ENCODE measurements at regions not wholly inside any gene's neighbourhood (a gene's known extent, or its start where the extent isn't known, plus 50 kb on each side); places are given as distances from the start of the nearest gene placed in this dataset.

DNA sequence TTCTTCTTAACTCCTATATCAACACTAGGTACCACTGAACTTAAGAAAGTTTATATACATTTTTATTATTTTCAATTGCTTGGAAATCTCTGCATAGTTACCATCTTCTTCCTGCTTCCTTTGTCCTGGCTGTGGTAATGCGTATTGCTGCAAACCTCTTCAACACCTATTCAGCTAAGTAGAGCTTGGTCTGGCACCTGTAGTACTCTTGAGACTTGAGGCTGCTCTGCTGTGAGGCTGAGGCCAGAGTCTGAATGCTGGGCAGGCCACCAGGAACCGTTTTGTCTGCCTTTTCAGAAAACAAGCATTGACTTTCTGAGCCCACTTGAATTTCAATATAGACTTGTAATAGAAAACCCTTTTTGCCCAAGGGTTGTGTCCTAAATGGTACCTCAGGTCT is 52.0 kb upstream of the RGS2 start:
- TF ChIP-seq, protein P1, sequence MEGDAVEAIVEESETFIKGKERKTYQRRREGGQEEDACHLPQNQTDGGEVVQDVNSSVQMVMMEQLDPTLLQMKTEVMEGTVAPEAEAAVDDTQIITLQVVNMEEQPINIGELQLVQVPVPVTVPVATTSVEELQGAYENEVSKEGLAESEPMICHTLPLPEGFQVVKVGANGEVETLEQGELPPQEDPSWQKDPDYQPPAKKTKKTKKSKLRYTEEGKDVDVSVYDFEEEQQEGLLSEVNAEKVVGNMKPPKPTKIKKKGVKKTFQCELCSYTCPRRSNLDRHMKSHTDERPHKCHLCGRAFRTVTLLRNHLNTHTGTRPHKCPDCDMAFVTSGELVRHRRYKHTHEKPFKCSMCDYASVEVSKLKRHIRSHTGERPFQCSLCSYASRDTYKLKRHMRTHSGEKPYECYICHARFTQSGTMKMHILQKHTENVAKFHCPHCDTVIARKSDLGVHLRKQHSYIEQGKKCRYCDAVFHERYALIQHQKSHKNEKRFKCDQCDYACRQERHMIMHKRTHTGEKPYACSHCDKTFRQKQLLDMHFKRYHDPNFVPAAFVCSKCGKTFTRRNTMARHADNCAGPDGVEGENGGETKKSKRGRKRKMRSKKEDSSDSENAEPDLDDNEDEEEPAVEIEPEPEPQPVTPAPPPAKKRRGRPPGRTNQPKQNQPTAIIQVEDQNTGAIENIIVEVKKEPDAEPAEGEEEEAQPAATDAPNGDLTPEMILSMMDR (IDR thresholded peaks at IDR 0.05; ENCODE audit: insufficient read depth, low read length) = no peak
- TF ChIP-seq SPI1 (IDR thresholded peaks at IDR 0.05; ENCODE audit: borderline replicate concordance, low read depth) (no peak), POLR2AphosphoS5 (IDR thresholded peaks at IDR 0.05; ENCODE audit: low read depth) (no peak), GABPA (IDR thresholded peaks at IDR 0.05; ENCODE audit: low read depth) (no peak)
- TF ChIP-seq, protein P2, sequence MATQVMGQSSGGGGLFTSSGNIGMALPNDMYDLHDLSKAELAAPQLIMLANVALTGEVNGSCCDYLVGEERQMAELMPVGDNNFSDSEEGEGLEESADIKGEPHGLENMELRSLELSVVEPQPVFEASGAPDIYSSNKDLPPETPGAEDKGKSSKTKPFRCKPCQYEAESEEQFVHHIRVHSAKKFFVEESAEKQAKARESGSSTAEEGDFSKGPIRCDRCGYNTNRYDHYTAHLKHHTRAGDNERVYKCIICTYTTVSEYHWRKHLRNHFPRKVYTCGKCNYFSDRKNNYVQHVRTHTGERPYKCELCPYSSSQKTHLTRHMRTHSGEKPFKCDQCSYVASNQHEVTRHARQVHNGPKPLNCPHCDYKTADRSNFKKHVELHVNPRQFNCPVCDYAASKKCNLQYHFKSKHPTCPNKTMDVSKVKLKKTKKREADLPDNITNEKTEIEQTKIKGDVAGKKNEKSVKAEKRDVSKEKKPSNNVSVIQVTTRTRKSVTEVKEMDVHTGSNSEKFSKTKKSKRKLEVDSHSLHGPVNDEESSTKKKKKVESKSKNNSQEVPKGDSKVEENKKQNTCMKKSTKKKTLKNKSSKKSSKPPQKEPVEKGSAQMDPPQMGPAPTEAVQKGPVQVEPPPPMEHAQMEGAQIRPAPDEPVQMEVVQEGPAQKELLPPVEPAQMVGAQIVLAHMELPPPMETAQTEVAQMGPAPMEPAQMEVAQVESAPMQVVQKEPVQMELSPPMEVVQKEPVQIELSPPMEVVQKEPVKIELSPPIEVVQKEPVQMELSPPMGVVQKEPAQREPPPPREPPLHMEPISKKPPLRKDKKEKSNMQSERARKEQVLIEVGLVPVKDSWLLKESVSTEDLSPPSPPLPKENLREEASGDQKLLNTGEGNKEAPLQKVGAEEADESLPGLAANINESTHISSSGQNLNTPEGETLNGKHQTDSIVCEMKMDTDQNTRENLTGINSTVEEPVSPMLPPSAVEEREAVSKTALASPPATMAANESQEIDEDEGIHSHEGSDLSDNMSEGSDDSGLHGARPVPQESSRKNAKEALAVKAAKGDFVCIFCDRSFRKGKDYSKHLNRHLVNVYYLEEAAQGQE (IDR thresholded peaks at IDR 0.05; ENCODE audit: insufficient replicate concordance, low read depth) = no peak

All from HL-60 (cell line).